HG03159 (cell line): ENCODE measurements at regions not wholly inside any gene's neighbourhood (a gene's known extent, or its start where the extent isn't known, plus 50 kb on each side); places are given as distances from the start of the nearest gene placed in this dataset.
"Not testable (repeated sequence)": the region's sequence is repeated elsewhere in the genome, so short reads cannot be mapped to it uniquely, and the experiment has no call there.

Experiments used
- ATAC-seq: cut with Tn5 transposase; IDR thresholded peaks from one replicate; pipeline ENCODE4 v1.9.1; 2021; ENCODE audit warnings: mild to moderate bottlenecking, moderate library complexity; ENCODE audit not compliant: unreplicated experiment

- ATAC-seq: no peak
Observed at GRCh38 chr5:125913200-125913599, 510.0 kb upstream of the GRAMD2B start.

- no peak for ATAC-seq
Observed at GRCh38 chr5:125914471-125914870, 508.7 kb upstream of the GRAMD2B start.

- not testable (repeated sequence) for ATAC-seq
Observed at GRCh38 chr5:125923958-125924357, 499.3 kb upstream of the GRAMD2B start.

- no peak for ATAC-seq
Observed at GRCh38 chr5:125926172-125926571, 497.0 kb upstream of the GRAMD2B start.

- ATAC-seq: no peak
Observed at GRCh38 chr5:125928663-125929062, 494.5 kb upstream of the GRAMD2B start.

- no peak for ATAC-seq
Observed at GRCh38 chr5:125950012-125950615, 473.1 kb upstream of the GRAMD2B start.

- peak; percentile 99 for ATAC-seq
Observed at GRCh38 chr5:125961150-125961549, 462.1 kb upstream of the GRAMD2B start.

- no peak for ATAC-seq
Observed at GRCh38 chr5:125965577-125965976, 457.6 kb upstream of the GRAMD2B start.

- ATAC-seq: no peak
Observed at GRCh38 chr5:125967576-125967975, 455.6 kb upstream of the GRAMD2B start.

GRCh38 chr5:125969011-125969813 is 454.0 kb upstream of the GRAMD2B start:
- ATAC-seq: no peak

GRCh38 chr5:125969814-125970171 is 453.4 kb upstream of the GRAMD2B start:
- ATAC-seq: no peak

- ATAC-seq: no peak
Observed at GRCh38 chr5:125970631-125971307, 452.4 kb upstream of the GRAMD2B start.

- no peak for ATAC-seq
Observed at GRCh38 chr5:125972706-125973105, 450.5 kb upstream of the GRAMD2B start.

- ATAC-seq: no peak
Observed at GRCh38 chr5:125974679-125975078, 448.5 kb upstream of the GRAMD2B start.

- no peak for ATAC-seq
Observed at GRCh38 chr5:125976421-125977000, 446.7 kb upstream of the GRAMD2B start.

GRCh38 chr5:125978015-125978414 is 445.2 kb upstream of the GRAMD2B start:
- no peak for ATAC-seq

- no peak for ATAC-seq
Observed at GRCh38 chr5:125979636-125980035, 443.6 kb upstream of the GRAMD2B start.

- ATAC-seq: no peak
Observed at GRCh38 chr5:125981016-125981415, 442.2 kb upstream of the GRAMD2B start.

- no peak for ATAC-seq
Observed at GRCh38 chr5:125987677-125988255, 435.4 kb upstream of the GRAMD2B start.

- no peak for ATAC-seq
Observed at GRCh38 chr5:125992050-125992449, 431.2 kb upstream of the GRAMD2B start.
